Coronary artery (tissue), 2 donors: ENCODE measurements at regions not wholly inside any gene's neighbourhood (a gene's known extent, or its start where the extent isn't known, plus 50 kb on each side); places are given as distances from the start of the nearest gene placed in this dataset.

Experiments
- DNase-seq: peaks from one replicate; pipeline ENCODE4 v3.0.0-alpha.2; 2017; ENCODE audit warnings: low spot score
- H3K27ac ChIP-seq, 2 donors: fragments of 200-600 bp; sonication (generic); one replicate each; pipeline ENCODE4 v1.5.1; 2016 to 2019
- H3K4me3 ChIP-seq: fragments of 200-600 bp; sonication (generic); 2 replicates; pipeline ENCODE4 v1.5.1; 2016; ENCODE audit warnings: mild to moderate bottlenecking, moderate library complexity
- TF ChIP-seq, protein P1 (sequence below): fragments of 200-600 bp; sonication (generic); IDR thresholded peaks from one replicate; pipeline ENCODE4 v1.5.1; 2019; ENCODE audit warnings: antibody characterized with exemption

- Histone ChIP-seq H3K27ac (no peak overlapping the region), H3K4me3 (no peak overlapping the region)
- peak; percentile 63 for DNase-seq
- TF ChIP-seq, protein P1, sequence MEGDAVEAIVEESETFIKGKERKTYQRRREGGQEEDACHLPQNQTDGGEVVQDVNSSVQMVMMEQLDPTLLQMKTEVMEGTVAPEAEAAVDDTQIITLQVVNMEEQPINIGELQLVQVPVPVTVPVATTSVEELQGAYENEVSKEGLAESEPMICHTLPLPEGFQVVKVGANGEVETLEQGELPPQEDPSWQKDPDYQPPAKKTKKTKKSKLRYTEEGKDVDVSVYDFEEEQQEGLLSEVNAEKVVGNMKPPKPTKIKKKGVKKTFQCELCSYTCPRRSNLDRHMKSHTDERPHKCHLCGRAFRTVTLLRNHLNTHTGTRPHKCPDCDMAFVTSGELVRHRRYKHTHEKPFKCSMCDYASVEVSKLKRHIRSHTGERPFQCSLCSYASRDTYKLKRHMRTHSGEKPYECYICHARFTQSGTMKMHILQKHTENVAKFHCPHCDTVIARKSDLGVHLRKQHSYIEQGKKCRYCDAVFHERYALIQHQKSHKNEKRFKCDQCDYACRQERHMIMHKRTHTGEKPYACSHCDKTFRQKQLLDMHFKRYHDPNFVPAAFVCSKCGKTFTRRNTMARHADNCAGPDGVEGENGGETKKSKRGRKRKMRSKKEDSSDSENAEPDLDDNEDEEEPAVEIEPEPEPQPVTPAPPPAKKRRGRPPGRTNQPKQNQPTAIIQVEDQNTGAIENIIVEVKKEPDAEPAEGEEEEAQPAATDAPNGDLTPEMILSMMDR, result no peak
Observed at GRCh38 chr1:38284953-38285352, 238.4 kb upstream of the POU3F1 start.

GRCh38 chr1:38283696-38284470 is 237.3 kb upstream of the POU3F1 start:
- Histone ChIP-seq H3K27ac (no peak overlapping the region), H3K4me3 (no peak overlapping the region)
- peak; percentile 41 for DNase-seq
- TF ChIP-seq, protein P1, result no peak

DNA sequence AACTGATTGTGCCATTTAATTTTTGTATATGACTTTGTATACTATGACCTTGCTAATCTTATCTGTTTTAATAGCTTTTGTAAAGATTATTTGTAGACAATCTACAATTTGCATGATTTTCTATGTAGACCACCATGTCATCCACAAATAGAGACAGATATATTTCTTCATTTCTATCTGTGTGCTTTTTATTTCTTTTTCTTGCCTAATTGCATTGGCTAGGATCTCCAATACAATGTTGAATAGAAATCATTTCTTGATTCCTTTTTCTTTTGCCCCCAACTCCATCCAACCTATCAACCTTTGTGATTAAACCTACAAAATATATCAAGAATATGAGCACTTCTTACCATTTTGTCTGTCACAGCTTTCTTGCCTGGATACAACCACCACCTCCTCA is 232.6 kb upstream of the POU3F1 start:
- TF ChIP-seq, protein P1, result no peak
- H3K27ac ChIP-seq, result no peak overlapping the region
- DNase-seq, result no peak
- H3K4me3 ChIP-seq, result no peak overlapping the region

DNA sequence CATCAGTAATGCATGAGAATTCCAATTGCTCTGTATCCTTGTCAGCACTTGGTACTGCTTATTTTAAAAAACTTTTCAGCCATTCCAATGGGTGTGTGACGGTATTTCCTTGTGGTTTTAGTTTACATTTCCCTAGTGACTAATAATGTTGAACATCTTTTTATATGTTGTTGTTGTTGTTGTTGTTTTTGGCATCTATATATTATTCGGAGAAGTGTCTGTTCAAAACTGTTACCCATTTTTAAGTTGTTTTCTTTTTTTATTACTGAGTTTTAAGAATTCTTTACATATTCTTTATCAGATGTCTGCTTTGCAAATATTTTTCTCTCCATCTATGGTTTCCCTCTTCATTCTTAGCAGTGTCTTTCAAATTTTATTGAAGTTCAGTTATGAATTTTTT is 231.1 kb upstream of the POU3F1 start:
- Histone ChIP-seq H3K4me3 (no peak overlapping the region), H3K27ac (no peak overlapping the region)
- TF ChIP-seq, protein P1, result no peak
- DNase-seq, result no peak

DNA sequence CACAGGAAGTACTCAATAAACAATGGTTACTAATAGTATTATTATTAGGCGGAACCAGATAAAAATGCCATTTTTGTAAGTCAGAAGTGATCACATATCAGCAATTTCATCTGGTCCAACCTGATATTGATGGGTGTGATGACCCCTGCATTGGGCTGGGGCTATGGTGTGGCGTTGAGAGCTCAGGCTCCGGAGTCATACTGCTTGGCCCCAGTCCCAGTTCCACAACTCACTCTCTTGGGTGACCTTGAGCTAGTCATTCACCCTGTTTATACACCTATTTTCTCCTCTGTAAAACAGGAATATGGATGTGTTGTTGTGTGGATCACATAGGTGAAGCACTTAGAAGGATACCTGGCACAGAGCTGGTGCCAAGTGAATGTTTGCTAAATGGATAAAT is 229.4 kb upstream of the POU3F1 start:
- Histone ChIP-seq H3K27ac (no peak overlapping the region), H3K4me3 (no peak overlapping the region)
- DNase-seq, result no peak
- TF ChIP-seq, protein P1, result no peak

DNA sequence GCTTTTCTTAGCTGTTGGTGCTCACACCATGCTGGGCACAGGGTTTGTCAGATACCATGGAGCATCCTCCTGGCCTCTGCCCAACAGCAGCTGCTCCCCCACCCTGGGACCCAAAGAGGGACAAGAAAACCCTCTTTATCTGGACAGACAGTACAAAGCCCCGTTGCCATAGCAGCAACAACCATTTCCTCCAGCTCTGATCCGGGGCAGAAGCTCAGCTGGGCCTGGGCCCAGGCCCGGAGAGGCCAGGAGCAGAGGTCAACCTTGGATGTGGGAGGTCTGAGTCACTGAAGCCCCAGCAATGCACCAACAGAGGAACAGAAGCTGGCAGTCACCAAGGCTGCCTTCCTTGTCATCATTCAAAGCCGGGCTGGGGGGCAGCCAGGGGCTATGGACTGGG is 228.4 kb upstream of the POU3F1 start:
- Histone ChIP-seq H3K4me3 (no peak overlapping the region), H3K27ac (no peak overlapping the region)
- no peak for DNase-seq
- TF ChIP-seq, protein P1, result no peak

- TF ChIP-seq, protein P1, result no peak
Observed at GRCh38 chr1:38273196-38273804, 226.7 kb upstream of the POU3F1 start.

More at GRCh38 chr1:38273196-38273804, 226.7 kb upstream of the POU3F1 start:
- DNase-seq, result no peak
- Histone ChIP-seq H3K4me3 (no peak overlapping the region), H3K27ac (no peak overlapping the region)
